HCT116 (cell line): ENCODE measurements at regions not wholly inside any gene's neighbourhood (a gene's known extent, or its start where the extent isn't known, plus 50 kb on each side); places are given as distances from the start of the nearest gene placed in this dataset.

ENCODE experiments used
- ATAC-seq: fragments of 200-7000 bp; cut with Tn5 transposase; 2 replicates; pipeline ENCODE4 v1.9.1; 2020; ENCODE audit warnings: mild to moderate bottlenecking, moderate library complexity
- BruUV-seq: library from RNA; stranded (reverse); fragments of 400-500 nt; replicated peaks from 2 replicates; lab custom pipeline; 2021; lab: Mats Ljungman, UMichigan
- CTCF ChIA-PET: fragments of 300-600 bp; sonication (Branson Sonifier 250); formaldehyde crosslinking; loops from one replicate; lab custom pipeline; 2021; ENCODE audit warnings: antibody characterized with exemption; lab: Charles Lee
- POLR2A ChIA-PET: fragments of 300-600, 350-600 bp; sonication (Branson Sonifier 250); formaldehyde crosslinking; loops from one replicate; lab custom pipeline; 2021; ENCODE audit warnings: antibody characterized with exemption; lab: Charles Lee
- RAD21 ChIA-PET, 2 experiments: fragments of 300-600 bp; sonication (Branson Sonifier 250); formaldehyde crosslinking; loops; one replicate each; lab custom pipeline; 2023; ENCODE audit warnings: low total read pairs in 2 of 2; ENCODE audit not compliant: uncharacterized antibody in 2 of 2, unreplicated experiment in 2 of 2, low non-redundant PET in 1 of 2; lab: Charles Lee
- DNase-seq: peaks from one replicate; pipeline ENCODE4 v3.0.0-alpha.2; 2010; ENCODE audit warnings: low read depth, low spot score
- H2AFZ ChIP-seq: fragments of 200-600 bp; shearing (Covaris generic), sonication (generic); 2 replicates; pipeline ENCODE4 v1.6.1; 2017; ENCODE audit warnings: low read depth, mixed run types, mixed read lengths, antibody characterized with exemption, low read length; ENCODE audit not compliant: poor library complexity, severe bottlenecking
- H3K27ac ChIP-seq: 2 replicates; pipeline ENCODE4 v1.5.1; 2012; ENCODE audit warnings: low read depth, low read length
- H3K27me3 ChIP-seq: fragments of 200-600 bp; sonication (generic); 2 replicates; pipeline ENCODE4 v1.6.1; 2016; ENCODE audit warnings: mixed run types, low read length, mixed read lengths; ENCODE audit not compliant: insufficient read depth
- H3K36me3 ChIP-seq, 2 experiments: fragments of 200-500 bp in 1 of 2; fragments of 200-600 bp in 1 of 2; sonication (Bioruptor generic) in 1 of 2; sonication (generic) in 1 of 2; 2 replicates each; pipeline versions ENCODE4 v1.5.1 to v1.6.1; 2014 to 2016; ENCODE audit warnings: low read length in 2 of 2, inconsistent platforms in 1 of 2, mixed read lengths in 1 of 2, mixed run types in 1 of 2; ENCODE audit not compliant: insufficient read depth in 2 of 2, control insufficient read depth in 1 of 2
- H3K4me1 ChIP-seq, 2 experiments: fragments of 200-600 bp in 1 of 2; sonication (generic) in 1 of 2; 2 replicates each; pipeline versions ENCODE4 v1.5.1 to v1.6.1; 2012 to 2017; ENCODE audit warnings: low read length in 2 of 2, inconsistent platforms in 1 of 2, mild to moderate bottlenecking in 1 of 2, mixed read lengths in 1 of 2, mixed run types in 1 of 2, moderate library complexity in 1 of 2; ENCODE audit not compliant: insufficient read depth in 2 of 2, control insufficient read depth in 1 of 2
- H3K4me2 ChIP-seq: fragments of 200-600 bp; sonication (generic); 2 replicates; pipeline ENCODE4 v1.6.1; 2017; ENCODE audit warnings: mixed run types, low read length, mixed read lengths
- H3K4me3 ChIP-seq, 2 experiments: fragments of 200-600 bp in 1 of 2; sonication (generic) in 1 of 2; replicated peaks in 1 of 2; 2 replicates each; pipeline ENCODE4 v1.5.1; 2011 to 2016; ENCODE audit warnings: low read length in 2 of 2, control low read depth in 1 of 2, low read depth in 1 of 2, mild to moderate bottlenecking in 1 of 2, mixed read lengths in 1 of 2, mixed run types in 1 of 2
- H3K79me2 ChIP-seq: fragments of 200-600 bp; sonication (generic); 2 replicates; pipeline ENCODE4 v1.6.1; 2017; ENCODE audit warnings: mild to moderate bottlenecking, mixed run types, low read length, moderate library complexity, mixed read lengths; ENCODE audit not compliant: insufficient read depth
- H3K9ac ChIP-seq: fragments of 200-600 bp; sonication (generic); 2 replicates; pipeline ENCODE4 v1.6.1; 2016; ENCODE audit warnings: low read length, mixed read lengths
- H3K9me2 ChIP-seq: fragments of 200-600 bp; sonication (generic), shearing (Covaris generic); 2 replicates; pipeline ENCODE4 v1.6.1; 2017; ENCODE audit warnings: mixed run types, mild to moderate bottlenecking, moderate library complexity; ENCODE audit not compliant: insufficient read depth
- H3K9me3 ChIP-seq, 2 experiments: fragments of 200-500 bp in 1 of 2; fragments of 200-600 bp in 1 of 2; sonication (Bioruptor generic) in 1 of 2; sonication (generic) in 1 of 2; 2 replicates each; pipeline ENCODE4 v1.6.1; 2014 to 2017; ENCODE audit warnings: low read length in 2 of 2, mixed read lengths in 2 of 2, inconsistent platforms in 1 of 2, low read depth in 1 of 2, mild to moderate bottlenecking in 1 of 2, mixed run types in 1 of 2, moderate library complexity in 1 of 2; ENCODE audit not compliant: control insufficient read depth in 1 of 2, insufficient read depth in 1 of 2
- H4K20me1 ChIP-seq: fragments of 200-600 bp; sonication (generic), shearing (Covaris generic); 2 replicates; pipeline ENCODE4 v1.6.1; 2017; ENCODE audit warnings: mixed run types, mild to moderate bottlenecking, moderate library complexity; ENCODE audit not compliant: insufficient read depth
- CBX3 ChIP-seq: IDR thresholded peaks from 2 replicates; pipeline ENCODE4 v1.6.1; 2012; ENCODE audit warnings: low read depth
- CEBPB ChIP-seq: IDR thresholded peaks from 2 replicates; pipeline ENCODE4 v1.6.1; 2012; ENCODE audit warnings: low read depth
- CTCF ChIP-seq, 3 experiments: fragments of 200-600 bp in 1 of 3; sonication (generic) in 1 of 3; IDR thresholded peaks in 2 of 3; conservative IDR thresholded peaks in 1 of 3; 2 replicates each; pipeline ENCODE4 v1.5.1; 2012 to 2017; ENCODE audit warnings: low read depth in 2 of 3, low read length in 2 of 3, antibody characterized with exemption in 1 of 3, borderline replicate concordance in 1 of 3, control low read depth in 1 of 3, mild to moderate bottlenecking in 1 of 3, mixed read lengths in 1 of 3, mixed run types in 1 of 3, moderate library complexity in 1 of 3; ENCODE audit not compliant: insufficient read depth in 1 of 3
- EGR1 ChIP-seq: IDR thresholded peaks from 2 replicates; pipeline ENCODE4 v1.6.1; 2012; ENCODE audit warnings: low read depth
- SRF ChIP-seq: IDR thresholded peaks from 2 replicates; pipeline ENCODE4 v1.6.1; 2012; ENCODE audit warnings: low read depth
- TCF7L2 ChIP-seq: IDR thresholded peaks from 2 replicates; pipeline ENCODE4 v1.7.0; 2011; ENCODE audit warnings: borderline replicate concordance, inconsistent platforms; ENCODE audit not compliant: insufficient read depth, insufficient read length; ENCODE audit errors: extremely low read depth
- ZBTB33 ChIP-seq: IDR thresholded peaks from 2 replicates; pipeline ENCODE4 v1.6.1; 2011; ENCODE audit warnings: mild to moderate bottlenecking, low read length, moderate library complexity; ENCODE audit not compliant: insufficient replicate concordance; ENCODE audit errors: extremely low read depth
- ZNF274 ChIP-seq: fragments of 200-500 bp; sonication (Bioruptor generic); IDR thresholded peaks from 2 replicates; pipeline ENCODE4 v1.6.1; 2014; ENCODE audit warnings: mild to moderate bottlenecking, low read depth, low read length, inconsistent platforms
- intact Hi-C: fragments of 100-400 bp; cut with micrococcal nuclease; formaldehyde crosslinking; loops from 2 replicates; pipeline ENCODE4 v1.10.0; 2022
- TF ChIP-seq, protein P1 (sequence below): IDR thresholded peaks from 2 replicates; pipeline ENCODE4 v1.6.1; 2012; ENCODE audit warnings: low read depth
- TF ChIP-seq, protein P2 (sequence below): IDR thresholded peaks from 2 replicates; pipeline ENCODE4 v1.6.1; 2012

GRCh38 chr17:45687594-45687993 lies 96.5 kb upstream of the CRHR1 start:
- no peak overlapping the region for H3K4me3 ChIP-seq
- H3K9me3 ChIP-seq: no peaks in the 10 kb centered on the region
- no peak overlapping the region for H3K27ac ChIP-seq
- no peaks in the 10 kb centered on the region for H3K9me2 ChIP-seq
- BruUV-seq: no TSS peak
- ChIA-PET CTCF (interaction anchor here (1.1 kb wide), 1 partner anchor 9 kb away, joined by 3 read pairs; no protein-coding TSS in a partner anchor), RAD21 (no interaction called here), POLR2A (interaction anchor here (0.7 kb wide), 1 partner anchor 11 kb away, joined by 3 read pairs; no protein-coding TSS in a partner anchor)
- no peak overlapping the region for H3K4me2 ChIP-seq
- DNase-seq (no peak), ATAC-seq (no peak)
- no peak overlapping the region for H3K9ac ChIP-seq
- TF ChIP-seq, protein P1, sequence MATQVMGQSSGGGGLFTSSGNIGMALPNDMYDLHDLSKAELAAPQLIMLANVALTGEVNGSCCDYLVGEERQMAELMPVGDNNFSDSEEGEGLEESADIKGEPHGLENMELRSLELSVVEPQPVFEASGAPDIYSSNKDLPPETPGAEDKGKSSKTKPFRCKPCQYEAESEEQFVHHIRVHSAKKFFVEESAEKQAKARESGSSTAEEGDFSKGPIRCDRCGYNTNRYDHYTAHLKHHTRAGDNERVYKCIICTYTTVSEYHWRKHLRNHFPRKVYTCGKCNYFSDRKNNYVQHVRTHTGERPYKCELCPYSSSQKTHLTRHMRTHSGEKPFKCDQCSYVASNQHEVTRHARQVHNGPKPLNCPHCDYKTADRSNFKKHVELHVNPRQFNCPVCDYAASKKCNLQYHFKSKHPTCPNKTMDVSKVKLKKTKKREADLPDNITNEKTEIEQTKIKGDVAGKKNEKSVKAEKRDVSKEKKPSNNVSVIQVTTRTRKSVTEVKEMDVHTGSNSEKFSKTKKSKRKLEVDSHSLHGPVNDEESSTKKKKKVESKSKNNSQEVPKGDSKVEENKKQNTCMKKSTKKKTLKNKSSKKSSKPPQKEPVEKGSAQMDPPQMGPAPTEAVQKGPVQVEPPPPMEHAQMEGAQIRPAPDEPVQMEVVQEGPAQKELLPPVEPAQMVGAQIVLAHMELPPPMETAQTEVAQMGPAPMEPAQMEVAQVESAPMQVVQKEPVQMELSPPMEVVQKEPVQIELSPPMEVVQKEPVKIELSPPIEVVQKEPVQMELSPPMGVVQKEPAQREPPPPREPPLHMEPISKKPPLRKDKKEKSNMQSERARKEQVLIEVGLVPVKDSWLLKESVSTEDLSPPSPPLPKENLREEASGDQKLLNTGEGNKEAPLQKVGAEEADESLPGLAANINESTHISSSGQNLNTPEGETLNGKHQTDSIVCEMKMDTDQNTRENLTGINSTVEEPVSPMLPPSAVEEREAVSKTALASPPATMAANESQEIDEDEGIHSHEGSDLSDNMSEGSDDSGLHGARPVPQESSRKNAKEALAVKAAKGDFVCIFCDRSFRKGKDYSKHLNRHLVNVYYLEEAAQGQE: no peak
- no peak for TF ChIP-seq CTCF (IDR thresholded peaks at IDR 0.05 in 2 of 3, conservative IDR thresholded peaks at IDR 0.05 in 1 of 3; ENCODE audit: borderline replicate concordance in 1 of 3, insufficient read depth in 1 of 3, low read depth in 2 of 3, low read length in 2 of 3)
- TF ChIP-seq EGR1: no peak
- TF ChIP-seq ZBTB33: no peak
- TF ChIP-seq CEBPB: no peak
- no peak for TF ChIP-seq CBX3
- no peak for TF ChIP-seq TCF7L2
- no peak for TF ChIP-seq ZNF274
- TF ChIP-seq SRF: no peak
- TF ChIP-seq, protein P2, sequence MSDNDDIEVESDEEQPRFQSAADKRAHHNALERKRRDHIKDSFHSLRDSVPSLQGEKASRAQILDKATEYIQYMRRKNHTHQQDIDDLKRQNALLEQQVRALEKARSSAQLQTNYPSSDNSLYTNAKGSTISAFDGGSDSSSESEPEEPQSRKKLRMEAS: no peak
- peaks cover 27% of the 10 kb centered on the region for H3K27me3 ChIP-seq
- no peaks in the 10 kb centered on the region for H4K20me1 ChIP-seq
- no peaks in the 10 kb centered on the region for H3K4me1 ChIP-seq
- intact Hi-C loops: no loop called here
- H2AFZ ChIP-seq: no peak overlapping the region
- H3K79me2 ChIP-seq: no peaks in the 10 kb centered on the region
- no peaks in the 10 kb centered on the region for H3K36me3 ChIP-seq
